ENCODE measurements at regions not wholly inside any gene's neighbourhood (a gene's known extent, or its start where the extent isn't known, plus 50 kb on each side); places are given as distances from the start of the nearest gene placed in this dataset.

- CTCF ChIA-PET, result interaction anchor here (0.6 kb wide), 1 partner anchor 10 kb away, joined by 3 read pairs; no protein-coding TSS in a partner anchor
- TF ChIP-seq CTCF (conservative IDR thresholded peaks at IDR 0.05; ENCODE audit: low read depth), result no peak
- H3K27ac ChIP-seq, result no peak overlapping the region
- no peak for DNase-seq (ENCODE audit: low spot score)
- POLR2A ChIA-PET (ENCODE audit: low non-redundant PET), result no interaction called here
Measured at GRCh38 chr14:53285064-53285463, 131.9 kb upstream of the DDHD1 start.

DNA sequence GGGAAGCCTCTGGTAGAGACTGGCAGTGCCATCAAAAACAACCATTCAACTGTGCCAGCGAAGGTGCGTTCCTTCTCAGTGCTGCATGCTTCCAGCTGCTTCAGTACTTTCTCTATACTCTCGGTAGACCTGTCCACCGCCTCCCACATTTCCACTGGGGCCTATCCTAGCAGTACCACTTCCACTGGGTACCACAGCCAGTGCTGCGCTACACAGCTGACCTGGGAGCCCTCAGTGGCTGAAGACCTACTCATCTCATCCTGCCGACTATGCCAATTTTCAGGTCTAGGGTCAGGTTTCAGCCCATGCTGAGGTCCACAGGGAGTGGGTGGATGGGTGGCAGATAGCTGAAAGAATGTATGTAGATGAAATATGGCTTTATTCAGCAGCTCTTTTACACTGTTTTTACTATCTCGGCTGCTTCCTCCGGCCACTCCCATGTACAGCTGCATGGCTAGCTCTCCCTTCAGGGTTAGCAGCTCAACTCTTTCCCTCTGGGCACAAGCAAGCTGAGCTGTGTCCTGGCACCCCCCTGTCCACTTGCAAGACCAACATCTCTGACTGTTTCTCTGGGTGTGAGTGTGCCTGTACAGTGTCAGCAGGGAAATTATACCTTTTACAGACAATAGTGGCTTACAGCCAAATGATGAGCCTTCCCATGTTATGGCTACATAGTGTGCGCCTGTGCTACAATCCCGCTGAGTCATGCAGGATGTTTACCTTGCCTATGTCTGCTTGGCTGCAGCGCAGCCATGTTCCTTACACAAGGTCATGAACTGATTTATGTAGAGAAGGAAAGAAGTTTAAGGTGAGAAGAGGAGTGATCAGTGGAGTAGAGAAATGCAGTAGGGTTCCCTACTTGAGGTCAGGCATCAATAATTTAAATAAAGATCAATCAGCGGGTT, 125.7 kb upstream of the DDHD1 start:
- POLR2A ChIA-PET (ENCODE audit: low non-redundant PET), result no interaction called here
- CTCF ChIA-PET, result no interaction called here
- no peak for TF ChIP-seq CTCF (conservative IDR thresholded peaks at IDR 0.05; ENCODE audit: low read depth)
- H3K27ac ChIP-seq, result peak overlapping the region; percentile 59
- peak; percentile 19 for DNase-seq (ENCODE audit: low spot score)

DNA sequence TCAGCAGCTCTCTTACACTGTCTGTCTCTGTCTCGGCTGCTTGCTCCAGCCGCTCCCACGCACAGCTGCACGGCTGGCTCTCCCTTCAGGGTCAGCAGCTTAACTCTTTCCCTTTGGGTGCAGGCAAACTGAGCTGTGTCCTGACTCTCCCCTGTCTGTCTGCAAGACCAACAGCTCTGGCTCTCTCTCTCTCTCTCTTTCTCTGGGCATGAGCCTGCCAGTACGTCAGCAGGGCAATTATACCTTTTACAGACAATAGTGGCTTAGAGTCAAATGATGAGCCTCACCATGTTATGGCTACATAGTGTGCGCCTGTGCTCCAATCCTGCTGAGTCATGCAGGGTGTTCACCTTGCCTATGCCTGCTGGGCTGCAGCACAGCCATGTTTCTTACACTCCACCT, 120.5 kb upstream of the DDHD1 start:
- TF ChIP-seq CTCF (conservative IDR thresholded peaks at IDR 0.05; ENCODE audit: low read depth), result no peak
- no peak overlapping the region for H3K27ac ChIP-seq
- POLR2A ChIA-PET (ENCODE audit: low non-redundant PET), result no interaction called here
- CTCF ChIA-PET, result no interaction called here
- no peak for DNase-seq (ENCODE audit: low spot score)

DNA sequence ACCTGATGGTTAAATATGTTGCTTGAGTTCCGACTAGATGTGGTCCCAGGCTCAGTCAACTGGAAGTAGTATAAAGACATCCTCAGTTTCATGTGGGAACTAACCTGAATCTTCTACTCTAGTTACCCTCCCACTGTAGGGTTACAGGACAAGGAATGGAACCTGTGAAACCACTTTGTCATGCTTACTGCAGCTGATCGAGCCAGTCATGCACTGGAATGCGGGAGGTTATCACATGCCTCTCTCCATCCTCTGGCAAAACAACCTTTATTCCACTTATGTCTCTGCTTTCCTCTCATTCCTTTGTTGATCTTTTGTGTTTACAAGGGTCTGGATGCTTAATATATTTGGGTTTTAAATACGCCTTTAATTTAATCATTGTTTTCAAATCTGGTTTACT, 111.9 kb upstream of the DDHD1 start:
- no peak overlapping the region for H3K27ac ChIP-seq
- no peak for DNase-seq (ENCODE audit: low spot score)
- ChIA-PET POLR2A (ENCODE audit: low non-redundant PET) (no interaction called here), CTCF (no interaction called here)
- no peak for TF ChIP-seq CTCF (conservative IDR thresholded peaks at IDR 0.05; ENCODE audit: low read depth)

- TF ChIP-seq CTCF (conservative IDR thresholded peaks at IDR 0.05; ENCODE audit: low read depth), result no peak
- ChIA-PET CTCF (interaction anchor here (0.6 kb wide), 1 partner anchor 203 kb away, joined by 3 read pairs; no protein-coding TSS in a partner anchor), POLR2A (ENCODE audit: low non-redundant PET) (no interaction called here)
- no peak overlapping the region for H3K27ac ChIP-seq
- DNase-seq (ENCODE audit: low spot score), result no peak
Measured at GRCh38 chr14:53260928-53261327, 107.8 kb upstream of the DDHD1 start.

GRCh38 chr14:53260286-53260685, 107.2 kb upstream of the DDHD1 start:
- ChIA-PET CTCF (interaction anchor here (0.6 kb wide), 1 partner anchor 203 kb away, joined by 3 read pairs; no protein-coding TSS in a partner anchor), POLR2A (ENCODE audit: low non-redundant PET) (no interaction called here)
- DNase-seq (ENCODE audit: low spot score), result no peak
- TF ChIP-seq CTCF (conservative IDR thresholded peaks at IDR 0.05; ENCODE audit: low read depth), result no peak
- H3K27ac ChIP-seq, result no peak overlapping the region
